Hepatocyte (in vitro differentiated cells): ENCODE measurements at regions not wholly inside any gene's neighbourhood (a gene's known extent, or its start where the extent isn't known, plus 50 kb on each side); places are given as distances from the start of the nearest gene placed in this dataset.

Source experiments
- CTCF ChIP-seq: fragments of 200-600 bp; sonication (generic); IDR thresholded peaks from 2 replicates; pipeline ENCODE4 v1.5.1; 2016; ENCODE audit warnings: antibody characterized with exemption, mild to moderate bottlenecking; ENCODE audit not compliant: poor library complexity
- EZH2 ChIP-seq: fragments of 200-600 bp; sonication (generic); IDR thresholded peaks from 2 replicates; pipeline ENCODE4 v1.6.1; 2016; ENCODE audit warnings: antibody characterized with exemption, mild to moderate bottlenecking, borderline replicate concordance

GRCh38 chr6:134111062-134111677, 58.7 kb upstream of the SLC2A12 start:
- peak; percentile 64 for TF ChIP-seq CTCF
- no peak for TF ChIP-seq EZH2
